ENCODE measurements at regions not wholly inside any gene's neighbourhood (a gene's known extent, or its start where the extent isn't known, plus 50 kb on each side); places are given as distances from the start of the nearest gene placed in this dataset.

DNA sequence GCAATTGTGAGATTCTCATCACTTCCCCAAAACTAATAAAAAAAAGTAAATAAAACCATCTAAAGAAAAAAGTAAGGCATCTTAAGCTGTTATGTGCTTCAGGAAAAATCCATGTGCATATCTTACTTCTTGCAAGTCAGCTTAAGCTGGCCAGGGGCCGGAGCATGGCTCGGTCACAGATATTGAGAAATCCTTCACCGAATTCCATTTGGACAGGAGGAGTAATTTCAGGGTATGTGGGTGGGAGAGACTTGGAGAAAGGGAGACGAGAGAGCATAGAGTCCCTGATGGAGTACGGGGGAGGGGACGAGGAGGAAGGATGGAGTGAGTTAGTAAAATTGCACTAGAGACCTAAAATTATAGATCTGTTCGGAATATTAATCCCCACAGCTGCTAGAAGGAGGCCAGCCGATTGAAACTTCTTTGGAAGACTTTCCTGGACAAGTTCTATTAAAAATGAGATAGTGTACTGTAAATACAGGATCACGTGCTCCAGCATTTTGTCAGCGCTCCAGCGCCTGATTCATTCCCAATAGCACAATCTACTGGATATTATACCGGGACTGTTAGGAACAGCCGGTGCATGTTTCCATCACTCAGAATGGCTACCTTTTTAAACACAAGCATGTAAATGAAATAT is 438.5 kb downstream of the ZNF516 start:
- TF ChIP-seq POLR2A (IDR thresholded peaks at IDR 0.05; ENCODE audit: low read length) (no peak), GATA1 (IDR thresholded peaks at IDR 0.05; ENCODE audit: low read depth, low read length) (no peak)
